A549 (cell line): ENCODE measurements at regions not wholly inside any gene's neighbourhood (a gene's known extent, or its start where the extent isn't known, plus 50 kb on each side); places are given as distances from the start of the nearest gene placed in this dataset.
"Not testable (repeated sequence)": the region's sequence is repeated elsewhere in the genome, so short reads cannot be mapped to it uniquely, and the experiment has no call there.

Experiments
- ATAC-seq, 2 experiments: fragments of 200-7000 bp in 1 of 2; fragments of >200 bp in 1 of 2; cut with Nextera tagmentation in 1 of 2; cut with Tn5 transposase in 1 of 2; 3 replicates each; pipeline versions ENCODE4 v1.8.0 to v1.9.1; 2018 to 2020; ENCODE audit warnings: mild to moderate bottlenecking in 1 of 2, moderate library complexity in 1 of 2
- CTCF ChIA-PET: fragments of 300-600 bp; sonication (Branson Sonifier 250); formaldehyde crosslinking; extraction: SDS; loops from one replicate; lab custom pipeline; 2021; ENCODE audit warnings: antibody characterized with exemption, inconsistent platforms; lab: Yijun Ruan, JAX
- POLR2A ChIA-PET: fragments of 350-600 bp; formaldehyde crosslinking; extraction: SDS; loops from one replicate; lab custom pipeline; 2021; ENCODE audit warnings: antibody characterized with exemption, inconsistent platforms; lab: Yijun Ruan, JAX
- DNase-seq, 2 experiments: peaks; one replicate each; pipeline versions ENCODE4 v3.0.0 to v3.0.0-alpha.2; 2011 to 2016; ENCODE audit warnings: low read depth in 1 of 2, low spot score in 1 of 2
- FAIRE-seq: peaks from 2 replicates; lab custom pipeline; 2011; peaks lifted over from hg19 to GRCh38; lab: Jason Lieb, UNC
- H3K27ac ChIP-seq, 2 experiments: fragments of >200 bp; sonication (Bioruptor Twin); formaldehyde crosslinking; 3 replicates each; pipeline ENCODE4 v1.5.1; 2016 to 2017
- H3K4me1 ChIP-seq: fragments of >200 bp; sonication (Bioruptor Twin); formaldehyde crosslinking; 3 replicates; pipeline ENCODE4 v1.6.1; 2016
- H3K4me2 ChIP-seq: fragments of >200 bp; sonication (Bioruptor Twin); formaldehyde crosslinking; 3 replicates; pipeline ENCODE4 v1.6.1; 2016
- H3K4me3 ChIP-seq: fragments of >200 bp; sonication (Bioruptor Twin); formaldehyde crosslinking; 3 replicates; pipeline ENCODE4 v1.5.1; 2016
- H3K9me3 ChIP-seq: fragments of >200 bp; sonication (Bioruptor Twin); formaldehyde crosslinking; 3 replicates; pipeline ENCODE4 v1.6.1; 2016
- ATOH8 ChIP-seq: fragments of 250-450 bp; sonication (Bioruptor Pico); IDR thresholded peaks from 2 replicates; pipeline ENCODE4 v1.5.0; 2020; ENCODE audit warnings: low read depth, mild to moderate bottlenecking, moderate library complexity
- CBX2 ChIP-seq: fragments of 200-600 bp; sonication (generic); IDR thresholded peaks from 2 replicates; pipeline ENCODE4 v1.6.1; 2016; ENCODE audit warnings: low read depth, mild to moderate bottlenecking, borderline replicate concordance
- CBX8 ChIP-seq: fragments of 200-600 bp; sonication (generic); IDR thresholded peaks from 2 replicates; pipeline ENCODE4 v1.6.1; 2016
- CTCF ChIP-seq: fragments of >200 bp; sonication (Bioruptor Twin); formaldehyde crosslinking; IDR thresholded peaks from 3 replicates; pipeline ENCODE4 v1.5.1; 2016
- E2F6 ChIP-seq: IDR thresholded peaks from 2 replicates; pipeline ENCODE4 v1.6.1; 2012; ENCODE audit warnings: low read depth, borderline replicate concordance
- EHF ChIP-seq: fragments of 250-450 bp; sonication (Bioruptor Pico); IDR thresholded peaks from 2 replicates; pipeline ENCODE4 v1.5.0; 2020; ENCODE audit warnings: mild to moderate bottlenecking
- ELK1 ChIP-seq: fragments of 150-350 bp; IDR thresholded peaks from 2 replicates; pipeline ENCODE4 v1.6.1; 2014; ENCODE audit warnings: low read depth, mild to moderate bottlenecking, low read length
- EP300 ChIP-seq, 2 experiments: fragments of >200 bp; sonication (Bioruptor Twin); formaldehyde crosslinking; IDR thresholded peaks; 2 replicates in 1 of 2; 3 replicates in 1 of 2; pipeline ENCODE4 v1.6.1; 2016 to 2017
- ESRRA ChIP-seq: fragments of 150-350 bp; IDR thresholded peaks from 2 replicates; pipeline ENCODE4 v1.6.1; 2014; ENCODE audit warnings: mild to moderate bottlenecking, low read length, borderline replicate concordance
- FOSL2 ChIP-seq, 2 experiments: fragments of 450-650 bp in 1 of 2; fragments of >200 bp in 1 of 2; sonication (Bioruptor Twin) in 1 of 2; formaldehyde crosslinking; IDR thresholded peaks; 2 replicates each; pipeline versions ENCODE4 v1.5.0 to v1.6.1; 2016 to 2020; ENCODE audit warnings: mild to moderate bottlenecking in 1 of 2, moderate library complexity in 1 of 2
- HES2 ChIP-seq: fragments of >200 bp; sonication (Bioruptor Twin); formaldehyde crosslinking; IDR thresholded peaks from 2 replicates; pipeline ENCODE4 v1.6.1; 2016
- HOXB13 ChIP-seq: fragments of 250-450 bp; sonication (Bioruptor Pico); IDR thresholded peaks from 2 replicates; pipeline ENCODE4 v1.5.0; 2020; ENCODE audit warnings: low read depth, mild to moderate bottlenecking, moderate library complexity
- HOXB5 ChIP-seq: fragments of 250-450 bp; sonication (Bioruptor Pico); IDR thresholded peaks from 2 replicates; pipeline ENCODE4 v1.5.0; 2020; ENCODE audit warnings: mild to moderate bottlenecking, moderate library complexity
- KDM1A ChIP-seq: fragments of 200-600 bp; sonication (generic); IDR thresholded peaks from 2 replicates; pipeline ENCODE4 v1.6.1; 2016; ENCODE audit warnings: low read depth, mild to moderate bottlenecking
- KDM5A ChIP-seq: fragments of 200-600 bp; sonication (generic); IDR thresholded peaks from 2 replicates; pipeline ENCODE4 v1.6.1; 2016; ENCODE audit warnings: antibody characterized with exemption, mild to moderate bottlenecking
- MAX ChIP-seq: IDR thresholded peaks from 2 replicates; pipeline ENCODE4 v1.6.1; 2012
- NFE2L2 ChIP-seq: fragments of 150-350 bp; conservative IDR thresholded peaks from 2 replicates; pipeline ENCODE4 v1.6.1; 2014; ENCODE audit warnings: low read length
- NR3C1 ChIP-seq: fragments of >200 bp; sonication (Bioruptor Twin); formaldehyde crosslinking; IDR thresholded peaks from 3 replicates; pipeline ENCODE4 v1.6.1; 2017
- PBX3 ChIP-seq: IDR thresholded peaks from 2 replicates; pipeline ENCODE4 v1.6.1; 2012
- POLR2AphosphoS2 ChIP-seq: conservative IDR thresholded peaks from 2 replicates; pipeline ENCODE4 v1.6.1; 2012; ENCODE audit warnings: low read length, improper control_type of control experiment, inconsistent platforms
- RARB ChIP-seq: fragments of 250-450 bp; sonication (Bioruptor Pico); IDR thresholded peaks from 2 replicates; pipeline ENCODE4 v1.8.0; 2021; ENCODE audit warnings: mild to moderate bottlenecking, moderate library complexity
- RCOR1 ChIP-seq: fragments of 150-350 bp; IDR thresholded peaks from 2 replicates; pipeline ENCODE4 v1.6.1; 2014; ENCODE audit warnings: antibody characterized with exemption, low read length, low read depth
- RNF2 ChIP-seq: fragments of 200-600 bp; sonication (generic); IDR thresholded peaks from 2 replicates; pipeline ENCODE4 v1.6.1; 2016; ENCODE audit warnings: low read depth, mild to moderate bottlenecking, antibody characterized with exemption, moderate library complexity, borderline replicate concordance
- SMC3 ChIP-seq: fragments of >200 bp; sonication (Bioruptor Twin); formaldehyde crosslinking; IDR thresholded peaks from 3 replicates; pipeline ENCODE4 v1.6.1; 2018; ENCODE audit warnings: inconsistent platforms
- TFCP2L1 ChIP-seq: fragments of 250-450 bp; sonication (Bioruptor Pico); IDR thresholded peaks from 2 replicates; pipeline ENCODE4 v1.5.0; 2021; ENCODE audit warnings: mild to moderate bottlenecking
- ZNF302 ChIP-seq: fragments of 250-450 bp; sonication (Bioruptor Pico); IDR thresholded peaks from 2 replicates; pipeline ENCODE4 v1.9.0; 2021; ENCODE audit warnings: inconsistent platforms, mild to moderate bottlenecking, moderate library complexity
- ZSCAN20 ChIP-seq: fragments of 250-450 bp; sonication (Bioruptor Pico); IDR thresholded peaks from 2 replicates; pipeline ENCODE4 v1.8.0; 2022; ENCODE audit warnings: mild to moderate bottlenecking, moderate library complexity
- WGBS: methylation state at CpG from one replicate; pipeline ENCODE4 v1.1.6; 2017; ENCODE audit errors: missing lambda C conversion rate; 5-methylcytosine and 5-hydroxymethylcytosine counted together

GRCh38 chr7:110507369-110507768, 583.6 kb upstream of the LRRN3 start:
- Histone ChIP-seq H3K9me3 (no peaks in the 10 kb centered on the region), H3K4me3 (no peak overlapping the region), H3K4me2 (no peak overlapping the region), H3K27ac (no peak overlapping the region), H3K4me1 (no peaks in the 10 kb centered on the region)
- ChIA-PET CTCF (no interaction called here), POLR2A (interaction anchor here (0.7 kb wide), 1 partner anchor 8 kb away, joined by 3 read pairs; no protein-coding TSS in a partner anchor)
- FAIRE-seq (no peak), ATAC-seq (no peak), DNase-seq (no peak)
- 42% methylated on average over 1 of the region's 1 CpG for WGBS
- TF ChIP-seq NR3C1 (no peak), ZSCAN20 (CRISPR knock-in tag) (no peak), RCOR1 (no peak), NFE2L2 (no peak), ESRRA (no peak), PBX3 (no peak), ZNF302 (no peak), E2F6 (no peak), HOXB5 (CRISPR knock-in tag) (no peak), RNF2 (no peak), EP300 (IDR thresholded peaks at IDR 0.05) (no peak), SMC3 (no peak), CBX8 (no peak), EHF (CRISPR knock-in tag) (no peak)

- no peaks in the 10 kb centered on the region for H3K9me3 ChIP-seq
- no peak for TF ChIP-seq POLR2AphosphoS2
- no peak for TF ChIP-seq CTCF
- TF ChIP-seq HES2 = no peak
- no peak for TF ChIP-seq HOXB13 (CRISPR knock-in tag)
- TF ChIP-seq FOSL2 (IDR thresholded peaks at IDR 0.05) = no peak
- no peak for TF ChIP-seq FOSL2 (CRISPR knock-in tag; IDR thresholded peaks at IDR 0.05)
- no peak for TF ChIP-seq SMC3
- TF ChIP-seq CBX8 = no peak
- no peak for TF ChIP-seq RARB (CRISPR knock-in tag)
- no peak for TF ChIP-seq MAX
- no peak for TF ChIP-seq ATOH8 (CRISPR knock-in tag)
- TF ChIP-seq KDM1A = no peak
- no peak for TF ChIP-seq ELK1
- TF ChIP-seq TFCP2L1 (CRISPR knock-in tag) = no peak
- TF ChIP-seq CBX2 = no peak
- no peak for TF ChIP-seq KDM5A
- no peak for FAIRE-seq
- DNase-seq = no peak
- H3K27ac ChIP-seq = no peak overlapping the region
- ChIA-PET CTCF (interaction anchor here (0.8 kb wide), 1 partner anchor 22 kb away, joined by 3 read pairs; no protein-coding TSS in a partner anchor), POLR2A (interaction anchor here (0.7 kb wide), 1 partner anchor 8 kb away, joined by 3 read pairs; no protein-coding TSS in a partner anchor)
- H3K4me1 ChIP-seq = no peaks in the 10 kb centered on the region
- no peak for ATAC-seq
- H3K4me3 ChIP-seq = no peak overlapping the region
- H3K4me2 ChIP-seq = no peak overlapping the region
These were observed 583.1 kb upstream of the LRRN3 start for GRCh38 chr7:110507832-110508231.

- CTCF ChIA-PET, POLR2A ChIA-PET, H3K9me3 ChIP-seq, ATAC-seq, H3K4me1 ChIP-seq, H3K4me2 ChIP-seq, H3K27ac ChIP-seq, H3K4me3 ChIP-seq, DNase-seq, FAIRE-seq: not testable (repeated sequence)
- WGBS = 60% methylated on average over 4 of the region's 5 CpGs
These were observed 575.9 kb upstream of the LRRN3 start for GRCh38 chr7:110514975-110515551.
